Smooth muscle cell (in vitro differentiated cells): ENCODE measurements at regions not wholly inside any gene's neighbourhood (a gene's known extent, or its start where the extent isn't known, plus 50 kb on each side); places are given as distances from the start of the nearest gene placed in this dataset.

Experiments used
- DNase-seq: peaks from one replicate; lab custom pipeline; 2025; ENCODE audit not compliant: unreplicated experiment; lab: John Stamatoyannopoulos, UW
- H2AFZ ChIP-seq: fragments of 200-600 bp; sonication (generic); 2 replicates; pipeline ENCODE4 v1.6.0; 2016; ENCODE audit warnings: antibody characterized with exemption, low read depth, mild to moderate bottlenecking
- H3F3A ChIP-seq: fragments of 200-600 bp; sonication (generic); 2 replicates; pipeline ENCODE4 v1.6.0; 2017; ENCODE audit warnings: antibody characterized with exemption, low read depth
- H3K27ac ChIP-seq: fragments of 200-600 bp; sonication (generic); 2 replicates; pipeline ENCODE4 v1.5.1; 2016; ENCODE audit warnings: low read depth, mild to moderate bottlenecking
- H3K27me3 ChIP-seq: fragments of 200-600 bp; sonication (generic); 2 replicates; pipeline ENCODE4 v1.6.1; 2016; ENCODE audit warnings: low read depth, mild to moderate bottlenecking
- H3K36me3 ChIP-seq: fragments of 200-600 bp; sonication (generic); 2 replicates; pipeline ENCODE4 v1.5.1; 2016; ENCODE audit warnings: low read depth
- H3K4me1 ChIP-seq: fragments of 200-600 bp; sonication (generic); 2 replicates; pipeline ENCODE4 v1.5.1; 2016; ENCODE audit warnings: low read depth
- H3K4me2 ChIP-seq: fragments of 200-600 bp; sonication (generic); 2 replicates; pipeline ENCODE4 v1.6.0; 2016; ENCODE audit warnings: mild to moderate bottlenecking
- H3K4me3 ChIP-seq: fragments of 200-600 bp; sonication (generic); 2 replicates; pipeline ENCODE4 v1.5.1; 2016; ENCODE audit warnings: mild to moderate bottlenecking
- H3K79me2 ChIP-seq: fragments of 200-600 bp; sonication (generic); 2 replicates; pipeline ENCODE4 v1.6.0; 2016; ENCODE audit warnings: low read depth, mild to moderate bottlenecking
- H3K9ac ChIP-seq: fragments of 200-600 bp; sonication (generic); 2 replicates; pipeline ENCODE4 v1.6.0; 2016; ENCODE audit warnings: low read depth
- H3K9me3 ChIP-seq: fragments of 200-600 bp; sonication (generic); replicated peaks from 2 replicates; pipeline ENCODE4 v1.5.1; 2016; ENCODE audit warnings: low read depth
- H4K20me1 ChIP-seq: fragments of 200-600 bp; sonication (generic); 2 replicates; pipeline ENCODE4 v1.6.0; 2016; ENCODE audit warnings: low read depth
- CTCF ChIP-seq: fragments of 200-600 bp; sonication (generic); IDR thresholded peaks from 2 replicates; pipeline ENCODE4 v1.5.1; 2017; ENCODE audit warnings: borderline replicate concordance, mild to moderate bottlenecking, antibody characterized with exemption; ENCODE audit not compliant: insufficient read depth, poor library complexity, severe bottlenecking
- WGBS: methylation state at CpG from one replicate; pipeline ENCODE4 v1.1.7; 2016; ENCODE audit warnings: low lambda C conversion rate; 5-methylcytosine and 5-hydroxymethylcytosine counted together

- Histone ChIP-seq H3K4me1 (no peaks in the 10 kb centered on the region), H3K27ac (no peak overlapping the region), H3K27me3 (peaks cover 15% of the 10 kb centered on the region), H2AFZ (no peak overlapping the region), H3K4me2 (no peak overlapping the region), H3K36me3 (no peaks in the 10 kb centered on the region), H4K20me1 (no peaks in the 10 kb centered on the region), H3K9ac (no peak overlapping the region), H3K79me2 (no peaks in the 10 kb centered on the region), H3K4me3 (no peak overlapping the region), H3F3A (no peaks in the 10 kb centered on the region), H3K9me3 (no peaks in the 10 kb centered on the region)
- WGBS = 90% methylated on average over 6 of the region's 6 CpGs
- TF ChIP-seq CTCF = no peak
- DNase-seq = no peak
Observed at GRCh38 chr2:120448436-120448835, 102.5 kb downstream of the INHBB start.

- Histone ChIP-seq H3K4me3 (no peak overlapping the region), H3K4me2 (no peak overlapping the region), H3K9me3 (no peaks in the 10 kb centered on the region), H4K20me1 (no peaks in the 10 kb centered on the region), H3K79me2 (no peaks in the 10 kb centered on the region), H3K4me1 (no peaks in the 10 kb centered on the region), H3K27ac (no peak overlapping the region), H2AFZ (no peak overlapping the region), H3F3A (no peaks in the 10 kb centered on the region), H3K9ac (no peak overlapping the region), H3K27me3 (peaks cover 7% of the 10 kb centered on the region), H3K36me3 (no peaks in the 10 kb centered on the region)
- no peak for TF ChIP-seq CTCF
- WGBS = 87% methylated on average over 14 of the region's 15 CpGs
- no peak for DNase-seq
Observed at GRCh38 chr2:120448961-120449810, 103.2 kb downstream of the INHBB start.

GRCh38 chr2:120450196-120450820 lies 104.4 kb downstream of the INHBB start:
- H3K4me2 ChIP-seq = no peak overlapping the region
- no peak for TF ChIP-seq CTCF
- H3K4me3 ChIP-seq = no peak overlapping the region
- WGBS = 84% methylated on average over 12 of the region's 12 CpGs
- DNase-seq = no peak
- H3K9ac ChIP-seq = no peak overlapping the region
- H3F3A ChIP-seq = no peaks in the 10 kb centered on the region
- no peaks in the 10 kb centered on the region for H3K36me3 ChIP-seq
- no peaks in the 10 kb centered on the region for H3K79me2 ChIP-seq
- H3K9me3 ChIP-seq = no peaks in the 10 kb centered on the region
- no peak overlapping the region for H3K27ac ChIP-seq
- H4K20me1 ChIP-seq = no peaks in the 10 kb centered on the region
- H3K27me3 ChIP-seq = no peaks in the 10 kb centered on the region
- no peak overlapping the region for H2AFZ ChIP-seq
- H3K4me1 ChIP-seq = no peaks in the 10 kb centered on the region
